Adrenal gland (tissue), 5 donors: ENCODE measurements at regions not wholly inside any gene's neighbourhood (a gene's known extent, or its start where the extent isn't known, plus 50 kb on each side); places are given as distances from the start of the nearest gene placed in this dataset.

Experiments
- POLR2A ChIP-seq, 2 donors: fragments of 450-650 bp; IDR thresholded peaks; one replicate each; pipeline ENCODE4 v1.6.1; 2017; ENCODE audit warnings: antibody characterized with exemption in 2 of 2, mild to moderate bottlenecking in 2 of 2, moderate library complexity in 1 of 2
- TF ChIP-seq, protein P1 (sequence below), 6 experiments: fragments of 450-650 bp in 4 of 6; fragments of 200-600 bp in 2 of 6; sonication (generic) in 1 of 6; IDR thresholded peaks; 1 replicate in 5 of 6; 2 replicates in 1 of 6; pipeline versions ENCODE4 v1.5.1 to v1.8.0; 2016 to 2021; ENCODE audit warnings: antibody characterized with exemption in 6 of 6, mild to moderate bottlenecking in 2 of 6, moderate library complexity in 1 of 6
- donor health status: DM: no; HTN: no; CAD: no.

DNA sequence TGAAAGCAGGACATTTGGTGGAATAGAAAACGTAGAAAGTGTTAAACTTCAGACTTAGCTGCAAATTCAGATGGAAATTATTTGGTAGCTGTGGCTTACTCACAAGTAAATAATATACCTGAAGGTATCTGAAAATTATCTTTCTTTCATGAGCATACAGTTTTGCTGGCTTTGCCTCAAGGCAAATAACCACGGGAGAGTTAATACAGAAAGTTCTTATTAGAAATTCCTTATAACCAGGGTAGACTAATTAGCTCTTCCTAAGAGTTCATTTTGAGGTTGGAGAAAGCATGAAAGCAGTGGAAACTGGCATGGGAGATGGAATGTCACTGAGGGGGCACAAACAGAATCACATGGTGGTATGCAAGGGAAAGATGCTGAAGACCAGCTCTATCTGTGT, 217.5 kb downstream of the CD83 start:
- TF ChIP-seq POLR2A (IDR thresholded peaks at IDR 0.05), result no peak
- TF ChIP-seq, protein P1, sequence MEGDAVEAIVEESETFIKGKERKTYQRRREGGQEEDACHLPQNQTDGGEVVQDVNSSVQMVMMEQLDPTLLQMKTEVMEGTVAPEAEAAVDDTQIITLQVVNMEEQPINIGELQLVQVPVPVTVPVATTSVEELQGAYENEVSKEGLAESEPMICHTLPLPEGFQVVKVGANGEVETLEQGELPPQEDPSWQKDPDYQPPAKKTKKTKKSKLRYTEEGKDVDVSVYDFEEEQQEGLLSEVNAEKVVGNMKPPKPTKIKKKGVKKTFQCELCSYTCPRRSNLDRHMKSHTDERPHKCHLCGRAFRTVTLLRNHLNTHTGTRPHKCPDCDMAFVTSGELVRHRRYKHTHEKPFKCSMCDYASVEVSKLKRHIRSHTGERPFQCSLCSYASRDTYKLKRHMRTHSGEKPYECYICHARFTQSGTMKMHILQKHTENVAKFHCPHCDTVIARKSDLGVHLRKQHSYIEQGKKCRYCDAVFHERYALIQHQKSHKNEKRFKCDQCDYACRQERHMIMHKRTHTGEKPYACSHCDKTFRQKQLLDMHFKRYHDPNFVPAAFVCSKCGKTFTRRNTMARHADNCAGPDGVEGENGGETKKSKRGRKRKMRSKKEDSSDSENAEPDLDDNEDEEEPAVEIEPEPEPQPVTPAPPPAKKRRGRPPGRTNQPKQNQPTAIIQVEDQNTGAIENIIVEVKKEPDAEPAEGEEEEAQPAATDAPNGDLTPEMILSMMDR (IDR thresholded peaks at IDR 0.05), result no peak
